GM21515 (cell line): ENCODE measurements at regions not wholly inside any gene's neighbourhood (a gene's known extent, or its start where the extent isn't known, plus 50 kb on each side); places are given as distances from the start of the nearest gene placed in this dataset.
A peak's percentile ranks its signal among the peaks of the same experiment; 100 is the strongest.
"Not testable (repeated sequence)": the region's sequence is repeated elsewhere in the genome, so short reads cannot be mapped to it uniquely, and the experiment has no call there.

Source experiments
- ATAC-seq: cut with Tn5 transposase; IDR thresholded peaks from one replicate; pipeline ENCODE4 v1.9.1; 2021; ENCODE audit not compliant: unreplicated experiment

DNA sequence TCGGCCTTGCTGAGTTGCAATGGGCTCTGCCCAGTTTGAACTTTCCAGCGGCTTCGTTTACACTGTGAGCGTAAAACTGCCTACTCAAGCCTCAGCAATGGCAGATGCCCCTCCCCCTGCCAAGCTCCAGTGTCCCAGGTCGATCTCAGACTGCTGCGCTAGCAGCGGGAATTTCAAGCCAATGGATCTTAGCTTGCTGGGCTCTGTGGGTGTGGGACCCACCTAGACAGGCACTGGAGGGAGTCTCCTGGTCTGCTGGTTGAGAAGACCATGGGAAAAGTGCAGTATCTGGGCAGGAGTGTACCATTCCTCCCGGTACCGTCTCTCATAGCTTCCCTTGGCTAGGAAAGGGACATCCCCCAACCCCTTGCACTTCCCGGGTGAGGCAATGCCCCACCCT, 88.2 kb downstream of the KLHL28 start:
- no peak for ATAC-seq

DNA sequence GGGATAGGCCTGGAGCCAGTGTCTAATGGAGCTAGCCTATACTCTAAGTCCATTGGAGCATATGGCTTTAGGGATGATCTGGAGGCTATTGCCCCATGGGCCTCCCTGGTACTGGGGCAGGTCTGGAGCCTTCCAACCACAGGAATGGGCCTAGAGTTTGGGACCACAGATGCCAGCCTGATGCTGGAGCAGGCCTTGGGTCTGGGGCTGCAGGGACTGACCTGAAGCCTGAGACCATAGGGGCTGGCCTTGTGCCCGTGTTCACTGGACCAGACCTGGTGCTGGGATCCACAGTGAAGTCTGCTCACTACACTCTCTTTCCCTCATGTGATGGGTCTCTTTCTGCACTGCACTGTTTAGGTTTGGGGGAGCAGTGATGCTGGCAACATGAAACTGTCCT, 95.0 kb downstream of the KLHL28 start:
- ATAC-seq = no peak

DNA sequence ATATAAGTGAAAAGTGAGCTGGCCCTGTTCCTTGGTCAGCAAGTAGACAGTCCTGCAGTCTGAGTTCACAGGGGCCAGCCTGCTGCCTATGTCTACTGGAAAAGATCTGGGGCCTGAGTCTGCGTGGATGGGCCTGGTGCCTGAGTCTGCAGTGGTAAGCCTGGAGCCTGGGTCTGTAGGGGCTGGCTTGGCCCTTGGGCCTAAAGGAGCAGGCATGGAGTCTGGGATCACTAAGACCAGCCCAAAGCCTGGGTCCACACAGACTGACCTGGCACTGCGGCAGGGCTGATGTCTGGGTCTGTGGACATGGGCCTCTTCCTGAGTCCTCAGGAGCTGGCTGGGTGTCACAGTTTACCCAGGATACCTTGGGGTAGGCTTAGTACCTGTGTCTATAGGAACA, 95.4 kb downstream of the KLHL28 start:
- ATAC-seq = no peak

GRCh38 chr14:44863271-44863670, 98.5 kb downstream of the KLHL28 start:
- no peak for ATAC-seq

DNA sequence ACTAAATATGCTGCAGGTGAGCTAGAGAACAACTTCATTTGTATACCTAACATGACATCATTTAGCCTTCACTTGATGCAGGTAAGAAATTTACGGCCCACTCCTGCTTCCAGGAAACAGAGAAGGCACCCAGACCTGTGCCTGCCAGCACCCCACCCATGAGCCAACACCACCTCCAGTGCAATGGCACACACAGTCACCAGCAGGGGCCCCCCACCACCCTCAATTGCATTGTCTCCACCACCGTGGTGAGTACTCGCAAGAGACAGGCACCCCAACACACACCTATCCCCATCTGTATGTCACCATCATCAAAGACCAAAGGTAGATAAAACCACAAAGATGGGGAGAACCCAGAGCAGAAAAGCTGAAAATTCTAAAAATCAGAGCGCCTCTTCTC, 107.6 kb downstream of the KLHL28 start:
- ATAC-seq = no peak

GRCh38 chr14:44847526-44848309, 114.0 kb downstream of the KLHL28 start:
- no peak for ATAC-seq

GRCh38 chr14:44846232-44846824, 115.4 kb downstream of the KLHL28 start:
- peak; percentile 78 for ATAC-seq

DNA sequence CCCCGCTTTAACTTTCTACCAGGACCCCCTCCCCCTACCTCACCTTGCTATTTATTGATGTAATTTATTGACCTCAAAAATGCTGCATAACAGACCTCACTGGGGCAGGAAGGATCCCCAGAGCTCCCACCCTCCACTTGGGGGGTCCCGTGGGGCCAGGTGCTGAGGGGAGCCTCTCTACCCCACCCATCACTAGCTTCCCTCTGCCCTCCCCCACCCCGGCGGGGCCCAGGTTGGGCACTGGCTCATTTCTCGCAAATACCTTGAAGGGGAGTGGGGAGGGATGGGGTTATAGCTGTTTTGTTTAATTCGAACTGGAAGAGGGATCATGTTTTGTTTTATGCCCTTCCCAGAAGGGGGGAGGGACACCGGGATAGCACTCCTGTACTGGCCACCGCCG, 125.8 kb downstream of the KLHL28 start:
- ATAC-seq = not testable (repeated sequence)

DNA sequence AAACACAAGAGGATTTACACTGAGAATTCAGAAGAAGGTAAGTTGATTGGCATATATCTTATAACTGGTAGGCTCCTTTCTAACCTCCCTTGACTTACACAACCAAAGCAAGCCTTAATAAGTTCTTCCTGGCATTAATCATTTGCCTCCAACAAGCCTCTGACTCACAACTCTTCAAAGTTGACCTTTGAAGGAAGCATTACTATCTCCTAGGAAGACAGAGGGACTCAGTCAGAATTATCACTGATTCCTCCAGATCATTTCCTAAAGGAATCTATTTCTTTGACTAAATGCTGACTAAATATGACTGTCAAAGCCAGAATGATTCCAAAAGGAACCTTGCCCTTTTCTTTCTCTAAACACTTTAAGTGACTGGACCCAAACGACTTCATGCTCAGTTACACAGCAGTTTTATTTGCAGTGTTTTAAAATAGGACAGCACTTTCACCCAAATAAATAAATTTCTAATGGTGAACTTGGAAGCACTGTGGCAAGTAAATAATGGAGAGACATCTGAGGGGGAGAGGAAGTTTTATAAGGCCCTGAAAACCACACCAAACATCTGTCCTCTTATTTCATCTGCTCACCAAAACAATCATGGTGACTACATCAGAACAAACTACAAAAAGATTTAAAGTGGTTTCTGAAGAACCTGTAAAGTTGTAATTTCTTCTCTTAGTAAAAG, 128.2 kb downstream of the KLHL28 start:
- no peak for ATAC-seq

GRCh38 chr14:44830371-44830770, 131.4 kb downstream of the KLHL28 start:
- ATAC-seq = no peak

DNA sequence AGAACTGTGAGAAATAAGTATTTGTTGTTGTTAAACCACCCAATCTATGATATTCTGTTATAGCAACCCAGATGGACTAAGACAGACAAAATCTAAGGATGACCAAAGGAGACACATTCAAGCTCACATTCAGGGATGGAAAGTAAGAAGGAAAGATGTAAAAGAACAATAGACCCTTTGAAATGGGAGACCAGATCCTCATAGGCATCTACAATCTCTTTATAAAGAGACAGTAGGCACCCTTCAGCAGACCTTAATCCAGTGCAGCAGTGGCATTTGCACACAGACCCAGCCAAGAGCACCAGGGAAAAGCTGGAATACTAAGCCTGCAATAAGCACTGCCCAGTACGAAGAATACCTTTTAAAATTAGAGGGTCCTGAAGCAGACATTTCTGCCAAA, 132.7 kb downstream of the KLHL28 start:
- no peak for ATAC-seq

GRCh38 chr14:44828023-44828422, 133.7 kb downstream of the KLHL28 start:
- no peak for ATAC-seq

DNA sequence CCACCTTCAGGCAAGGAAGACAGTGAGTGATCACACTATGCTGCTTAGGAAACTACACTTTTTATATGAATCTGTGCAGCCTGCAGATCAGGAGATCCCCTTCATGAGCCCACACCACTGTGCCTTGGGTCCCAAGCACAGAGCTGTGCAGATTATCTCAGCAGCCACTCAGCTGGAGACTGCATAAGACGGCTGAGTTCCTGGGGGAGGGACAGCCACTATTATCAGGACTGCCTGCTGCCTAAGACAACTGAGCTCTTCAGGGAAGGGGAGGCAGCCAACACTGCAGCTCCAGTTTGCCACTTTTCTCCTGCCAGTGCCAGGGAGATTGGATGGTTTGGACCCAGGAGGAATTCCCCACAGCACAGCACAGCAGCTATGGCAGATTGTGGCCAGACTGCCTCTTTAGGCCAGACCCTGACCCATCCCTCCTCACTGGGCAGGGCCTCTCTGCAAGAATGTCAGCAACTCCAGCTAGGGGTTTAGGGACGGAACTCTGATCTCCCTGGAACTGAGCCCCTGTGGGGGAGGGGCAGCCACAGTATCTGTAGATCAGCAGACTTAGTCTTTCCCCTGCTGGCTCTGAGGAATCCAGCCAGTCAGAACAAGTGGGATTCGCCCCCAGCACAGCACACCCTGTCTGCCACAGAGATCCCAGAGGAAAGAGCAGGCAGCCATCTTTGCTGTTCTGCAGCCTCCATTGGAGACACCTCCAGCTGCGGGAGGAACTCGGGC, 141.3 kb downstream of the KLHL28 start:
- no peak for ATAC-seq

DNA sequence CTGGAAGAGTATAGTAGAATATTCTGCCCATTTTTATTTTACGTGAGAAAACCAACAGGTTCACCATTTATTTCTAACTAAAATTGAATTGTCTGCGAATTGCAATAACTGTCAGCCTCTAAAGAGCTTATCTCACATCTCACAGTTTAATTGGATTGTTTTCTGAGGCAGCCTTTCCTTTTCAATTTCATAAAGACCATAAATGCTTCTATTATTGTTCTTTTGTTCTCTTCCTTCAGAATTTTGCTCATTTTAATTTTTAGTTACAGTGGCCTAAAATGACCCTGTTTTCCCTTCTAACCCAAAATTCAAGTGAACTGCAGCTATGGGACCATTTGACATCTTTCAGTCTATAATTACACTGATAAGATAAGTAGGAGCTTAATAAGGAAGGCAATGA, 147.6 kb downstream of the KLHL28 start:
- no peak for ATAC-seq

GRCh38 chr14:44812672-44813071, 149.1 kb downstream of the KLHL28 start:
- ATAC-seq = no peak

GRCh38 chr14:44804391-44804790, 157.4 kb downstream of the KLHL28 start:
- no peak for ATAC-seq

GRCh38 chr14:44803239-44803905, 158.4 kb downstream of the KLHL28 start:
- ATAC-seq = peak; percentile 72

DNA sequence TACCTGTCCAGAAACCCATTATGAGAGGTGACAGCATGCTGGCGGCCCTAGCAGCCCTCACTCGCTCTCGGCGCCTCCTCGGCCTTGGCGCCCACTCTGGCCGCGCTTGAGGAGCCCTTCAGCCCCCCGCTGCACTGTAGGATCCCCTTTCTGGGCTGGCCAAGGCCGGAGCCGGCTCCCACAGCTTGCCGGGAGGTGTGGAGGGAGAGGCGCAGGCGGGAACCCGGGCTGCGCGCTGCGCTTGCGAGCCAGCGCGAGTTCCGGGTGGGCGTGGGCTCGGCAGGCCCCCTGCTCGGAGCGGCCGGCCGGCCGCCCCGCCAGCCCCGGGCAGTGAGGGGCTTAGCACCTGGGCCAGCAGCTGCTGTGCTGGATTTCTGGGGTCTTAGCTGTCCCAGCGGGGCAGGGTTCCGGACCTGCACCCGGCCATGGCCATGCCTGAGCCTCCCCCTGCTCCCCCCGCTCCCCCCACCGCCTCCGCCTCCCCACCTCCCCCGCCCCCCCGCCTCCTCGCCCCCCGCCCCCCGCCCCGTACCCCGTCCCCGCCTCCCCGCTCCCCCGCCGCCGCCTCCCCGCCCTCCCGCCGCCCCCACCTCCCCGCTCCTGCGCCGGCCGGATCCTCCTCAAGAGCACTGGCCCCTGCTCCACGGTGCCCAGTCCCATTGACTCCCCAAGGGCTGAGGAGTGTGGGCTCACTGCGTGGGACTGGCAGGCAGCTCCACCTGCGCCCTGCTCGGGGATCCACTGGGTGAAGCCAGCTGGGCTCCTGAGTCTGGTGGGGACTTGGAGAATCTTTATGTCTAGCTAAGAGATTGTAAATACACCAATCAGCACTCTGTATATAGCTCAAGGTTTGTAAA, 163.1 kb downstream of the KLHL28 start:
- ATAC-seq = no peak

DNA sequence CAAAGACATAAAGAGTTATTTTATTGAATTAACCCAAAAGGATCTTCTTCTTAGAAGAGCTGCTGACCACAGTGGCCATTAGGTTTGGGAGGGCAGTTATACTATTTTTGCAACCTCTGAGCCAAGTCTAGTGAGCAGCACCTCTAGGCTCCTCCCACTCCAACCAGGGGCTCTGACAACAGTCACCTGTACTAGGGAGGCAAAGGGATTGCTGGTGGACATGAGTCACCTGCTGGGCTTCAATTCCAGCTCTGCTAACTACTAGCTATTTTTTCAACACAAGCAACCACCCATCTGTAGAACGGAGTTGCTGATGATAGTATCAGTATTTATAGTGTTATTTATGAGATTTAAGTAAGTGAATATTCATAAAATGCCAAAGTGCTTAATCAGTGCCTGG, 166.0 kb downstream of the KLHL28 start:
- no peak for ATAC-seq

DNA sequence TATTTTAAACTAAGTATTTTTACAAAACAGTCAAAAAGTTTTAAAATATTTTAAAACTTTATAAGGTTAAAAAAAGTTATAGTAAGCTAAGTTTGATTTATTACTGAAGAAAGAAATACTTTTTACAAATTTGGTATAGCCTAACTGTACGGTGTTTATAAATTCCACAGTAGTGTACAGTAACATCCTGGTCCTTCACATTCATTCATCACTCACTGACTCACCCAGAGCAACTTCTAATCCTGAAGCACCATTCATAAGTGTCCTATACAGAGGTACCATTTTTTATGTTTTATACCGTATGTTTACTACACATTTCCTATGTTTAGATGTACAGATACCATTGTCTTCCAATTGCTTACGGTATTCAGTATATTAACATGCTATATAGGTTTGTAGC, 170.0 kb downstream of the KLHL28 start:
- ATAC-seq = no peak
